CD4-positive, alpha-beta T cell treated with Interleukin-4 for 4 hours (primary cell): ENCODE measurements at regions not wholly inside any gene's neighbourhood (a gene's known extent, or its start where the extent isn't known, plus 50 kb on each side); places are given as distances from the start of the nearest gene placed in this dataset.

Experiments
- DNase-seq: peaks from one replicate; pipeline ENCODE4 v3.0.0-alpha.2; 2020

DNA sequence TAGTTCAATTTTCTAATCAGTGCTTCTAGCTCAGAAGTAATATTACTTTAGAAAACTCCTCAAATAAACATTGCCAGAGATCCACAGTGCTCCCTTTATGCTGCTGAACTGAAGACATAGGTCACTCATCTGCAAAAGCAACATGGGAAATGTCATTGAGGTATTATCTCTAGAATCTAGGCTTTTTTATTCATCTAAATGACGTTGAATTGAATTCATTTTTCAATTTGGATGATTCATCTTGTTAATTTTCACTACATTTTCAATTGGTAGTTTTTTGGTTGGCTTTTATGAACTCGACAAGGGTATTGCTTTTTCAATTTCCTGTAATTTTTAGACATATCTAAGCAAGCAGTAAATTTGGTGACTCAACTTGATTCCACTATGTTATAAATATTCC, 275.4 kb downstream of the NFKBIZ start:
- DNase-seq, result no peak

DNA sequence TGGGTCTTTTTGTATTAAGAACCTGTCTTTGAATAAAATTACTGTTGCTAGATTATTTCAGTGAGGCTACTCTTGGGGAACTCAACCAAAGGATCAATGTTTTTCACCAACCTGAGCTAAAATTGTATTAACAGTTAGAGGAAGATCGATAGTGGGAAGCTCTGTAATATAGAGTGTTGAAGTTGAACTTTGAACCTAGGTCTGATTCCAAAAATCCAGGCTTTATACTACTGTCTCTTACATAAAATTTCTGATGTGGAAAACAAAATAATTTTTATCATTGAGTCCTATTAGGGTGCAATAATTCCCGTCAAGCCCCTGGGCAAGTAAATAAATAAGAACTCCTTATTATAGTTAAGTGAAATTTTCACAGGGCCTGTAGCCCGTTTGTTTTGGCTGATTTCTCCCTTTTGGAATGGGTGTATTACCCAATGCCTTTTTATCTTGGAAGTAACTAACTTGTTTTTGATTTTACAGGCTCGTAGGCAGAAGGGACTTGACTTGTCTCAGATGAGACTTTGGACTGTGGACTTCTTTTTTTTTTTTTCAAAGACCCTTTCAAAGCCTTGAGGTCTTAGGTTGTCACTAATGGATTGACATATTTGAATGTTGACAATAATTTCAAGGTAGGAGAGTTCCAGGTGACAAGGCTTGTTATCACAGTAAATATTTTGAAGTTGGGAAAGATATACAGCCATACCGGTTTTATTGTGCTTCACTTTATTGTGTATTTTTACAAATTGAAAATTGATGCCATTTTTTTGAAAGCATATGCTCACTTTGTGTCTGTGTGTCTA, 276.1 kb downstream of the NFKBIZ start:
- no peak for DNase-seq

DNA sequence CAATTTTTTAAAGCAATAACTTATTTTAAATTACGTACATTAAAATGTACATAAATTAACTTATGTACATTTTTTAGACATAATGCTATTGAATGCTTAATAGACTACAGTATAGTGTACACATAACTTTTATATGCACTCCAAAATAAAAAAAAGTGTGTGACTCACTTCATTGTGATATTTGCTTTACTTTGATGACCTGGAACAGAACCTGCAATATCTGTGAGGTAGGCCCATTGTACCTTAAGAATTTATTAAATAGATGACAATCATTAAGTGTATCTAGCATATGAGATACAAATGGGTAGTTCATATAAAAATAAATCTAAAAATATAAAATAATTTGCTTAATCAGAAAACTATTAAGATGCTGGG, 276.7 kb downstream of the NFKBIZ start:
- no peak for DNase-seq

DNA sequence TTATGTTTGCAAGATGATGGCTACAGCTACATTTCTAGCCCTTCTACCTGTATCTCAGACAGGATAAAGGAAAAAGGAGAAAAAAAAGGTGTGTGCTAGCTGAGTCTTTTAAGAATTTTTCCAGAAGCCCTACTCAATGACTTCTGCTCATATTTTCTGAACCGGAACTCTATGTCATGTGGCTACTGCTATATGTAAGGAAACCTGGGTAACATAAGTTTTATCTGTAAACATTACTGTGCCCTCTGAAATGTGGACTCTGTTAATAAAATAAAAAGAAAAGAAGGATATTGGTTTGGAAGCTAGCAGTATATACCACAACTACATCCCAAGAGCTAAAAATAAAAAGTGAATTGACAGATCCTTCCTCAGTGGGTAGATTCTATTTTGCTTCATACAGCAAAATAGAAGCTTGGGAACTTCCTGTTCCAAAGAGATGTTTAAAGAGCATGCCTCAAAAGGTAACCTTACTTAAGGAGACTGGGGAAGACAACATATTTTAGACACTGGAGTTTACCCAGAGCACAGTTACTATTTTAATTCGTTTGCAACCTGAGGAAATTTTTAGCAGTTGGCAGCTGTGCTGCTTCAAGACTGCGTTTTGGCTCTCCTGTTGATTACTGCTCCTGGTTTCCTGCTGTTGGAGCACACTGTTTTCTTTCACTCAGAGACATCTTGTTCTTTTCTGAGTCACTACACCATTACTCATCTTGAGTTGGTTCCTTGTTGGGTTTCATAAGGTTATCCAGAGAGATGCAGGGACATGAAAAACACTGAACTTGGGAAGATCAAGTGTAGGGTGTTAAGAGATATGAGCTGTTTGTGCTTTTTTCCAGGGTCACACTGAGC, 280.7 kb downstream of the NFKBIZ start:
- DNase-seq, result no peak

DNA sequence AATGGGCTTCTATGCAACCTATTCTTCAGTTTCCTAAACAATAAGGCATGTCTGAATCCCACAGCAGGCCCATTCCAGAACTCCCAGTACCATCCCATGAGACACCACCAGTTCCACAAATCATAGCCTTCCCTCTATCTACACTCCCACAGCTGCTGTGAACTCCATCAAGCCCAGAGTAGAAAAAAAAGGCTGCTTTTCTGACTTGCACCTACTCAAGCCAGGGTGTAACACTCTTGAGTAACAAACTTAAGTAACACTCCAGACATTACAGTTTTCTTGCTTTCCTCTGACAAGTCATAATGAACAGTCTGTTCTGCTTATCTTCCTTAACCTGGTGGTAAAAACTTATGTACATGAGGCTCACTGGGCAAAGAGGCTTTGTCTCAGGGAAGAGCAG, 283.1 kb downstream of the NFKBIZ start:
- DNase-seq, result no peak

DNA sequence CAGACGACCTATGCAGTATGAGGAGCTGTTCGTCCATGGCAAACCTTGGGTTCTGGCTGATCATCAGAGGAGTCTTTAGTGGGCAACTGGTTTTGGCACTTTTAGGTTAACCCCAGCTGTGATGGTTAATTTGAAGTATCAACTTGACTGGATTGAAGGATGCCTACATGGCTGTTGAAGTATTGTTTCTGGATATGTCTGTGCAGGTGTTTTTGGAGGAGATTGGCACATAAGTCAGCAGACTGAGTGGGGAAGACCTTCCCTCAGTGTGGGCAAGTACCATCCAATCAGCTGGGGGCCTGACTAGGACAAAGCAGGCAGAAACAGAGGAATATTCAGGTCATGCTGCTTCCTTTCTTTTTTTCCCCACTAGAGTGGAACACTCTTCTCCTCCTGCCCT, 284.1 kb downstream of the NFKBIZ start:
- no peak for DNase-seq

DNA sequence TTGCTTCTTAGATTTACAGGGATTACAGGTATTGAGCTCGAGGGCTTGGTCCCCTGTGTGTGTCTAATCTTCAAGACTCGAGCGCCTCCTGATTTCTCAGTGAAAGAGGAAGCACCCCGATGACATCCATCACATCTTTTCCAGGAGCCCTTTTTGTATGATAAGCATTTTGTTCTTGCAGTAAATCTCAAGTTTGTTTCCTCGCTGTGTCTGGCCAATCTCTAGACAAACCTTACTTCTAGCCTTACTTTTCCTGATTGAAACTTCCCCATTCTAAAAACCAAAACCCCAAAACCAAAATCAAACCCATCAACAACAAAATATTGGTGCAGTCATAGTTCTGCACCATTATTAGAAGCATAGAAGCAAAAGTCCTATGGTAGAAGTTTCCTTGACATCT, 286.0 kb downstream of the NFKBIZ start:
- DNase-seq, result no peak

DNA sequence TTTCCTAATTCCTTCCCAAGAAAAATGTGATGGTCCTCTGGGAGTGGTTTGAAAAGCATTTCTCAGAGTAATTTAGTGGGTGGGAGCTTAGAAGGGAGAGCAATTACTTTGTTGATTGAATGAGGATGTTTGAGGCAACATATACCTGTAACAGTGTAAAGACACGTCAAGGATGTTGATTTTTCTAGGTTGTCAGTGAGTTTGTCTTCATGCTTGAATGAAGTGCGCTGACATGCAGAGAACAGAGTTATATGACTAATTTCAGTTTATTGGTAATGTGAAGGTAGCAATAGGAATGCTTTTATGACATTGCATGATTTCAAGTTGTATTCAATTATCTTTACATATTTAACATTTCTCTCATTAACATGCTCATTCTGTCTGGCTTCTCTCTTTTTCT, 286.9 kb downstream of the NFKBIZ start:
- no peak for DNase-seq

DNA sequence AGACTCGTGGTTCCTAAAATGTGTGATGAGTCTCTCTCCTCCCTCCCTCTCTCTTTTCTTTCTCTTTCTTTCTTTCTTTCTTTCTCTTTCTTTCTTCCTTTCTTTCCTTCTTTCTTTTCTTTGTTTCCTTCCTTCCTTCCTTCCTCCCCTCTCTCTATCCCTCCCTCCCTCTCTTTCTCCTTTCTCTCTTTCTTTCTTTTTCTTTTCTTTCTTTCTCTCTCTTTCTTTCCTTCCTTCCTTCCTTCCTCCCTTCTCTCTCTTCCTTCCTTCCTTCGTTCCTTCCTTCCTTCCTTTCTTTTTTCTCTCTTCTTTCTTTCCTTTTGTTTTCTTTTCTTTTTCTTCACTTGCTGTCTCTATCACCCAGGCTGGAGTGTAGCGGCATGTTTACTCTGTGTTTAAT, 290.8 kb downstream of the NFKBIZ start:
- DNase-seq, result no peak

DNA sequence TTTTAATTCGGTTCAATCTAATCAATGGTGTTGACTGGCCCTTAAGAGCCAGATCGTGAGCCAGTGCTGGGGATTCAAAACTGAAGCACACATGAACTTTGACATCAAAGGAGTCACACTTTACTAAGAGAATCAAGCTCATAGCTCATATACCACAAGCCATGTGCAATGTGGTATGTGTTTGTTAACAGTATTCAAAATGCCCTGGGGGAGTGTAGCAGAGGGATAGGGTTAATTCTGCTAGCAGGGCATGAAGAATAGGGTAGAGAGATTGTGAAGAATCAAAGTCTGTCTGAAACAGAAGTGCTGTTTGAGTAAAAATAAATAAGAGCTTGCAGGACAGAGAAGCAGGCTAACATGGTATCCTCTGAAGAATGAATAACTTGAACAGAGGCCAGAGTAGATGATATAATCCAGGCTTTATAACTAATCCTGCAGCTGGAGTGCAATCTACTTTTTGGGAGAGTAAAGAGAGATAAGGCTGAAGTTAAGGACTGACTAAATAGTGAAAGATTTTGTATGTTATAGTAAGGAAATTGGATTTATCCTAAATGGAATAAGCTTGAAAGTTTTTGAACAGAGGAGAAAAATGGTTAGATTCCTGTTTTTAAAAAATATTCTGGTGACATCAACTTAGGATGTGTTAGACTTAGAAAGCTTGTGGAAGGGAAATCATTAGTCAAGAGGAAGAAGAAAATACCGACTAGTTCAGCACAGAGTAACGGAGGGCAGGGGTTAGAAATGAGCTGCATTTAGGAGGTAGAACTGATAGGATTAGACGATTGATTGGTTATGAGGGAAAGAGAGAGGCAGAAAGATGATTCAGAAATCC, 292.0 kb downstream of the NFKBIZ start:
- DNase-seq, result no peak

DNA sequence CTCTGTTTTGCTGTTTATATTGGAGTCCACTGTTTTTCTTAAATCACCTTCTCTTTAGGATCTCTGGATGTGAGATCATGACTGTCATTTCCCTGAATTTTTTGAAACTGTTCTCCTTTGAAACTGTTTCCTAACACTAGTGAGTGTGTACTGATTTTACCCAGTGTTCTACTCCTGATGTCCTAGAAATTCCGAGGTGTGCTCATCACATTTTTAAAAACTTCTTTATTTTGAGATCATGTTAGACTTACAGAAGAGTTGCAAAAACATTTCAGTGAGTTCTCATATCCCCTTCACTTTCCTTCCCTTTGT, 292.6 kb downstream of the NFKBIZ start:
- DNase-seq, result no peak

DNA sequence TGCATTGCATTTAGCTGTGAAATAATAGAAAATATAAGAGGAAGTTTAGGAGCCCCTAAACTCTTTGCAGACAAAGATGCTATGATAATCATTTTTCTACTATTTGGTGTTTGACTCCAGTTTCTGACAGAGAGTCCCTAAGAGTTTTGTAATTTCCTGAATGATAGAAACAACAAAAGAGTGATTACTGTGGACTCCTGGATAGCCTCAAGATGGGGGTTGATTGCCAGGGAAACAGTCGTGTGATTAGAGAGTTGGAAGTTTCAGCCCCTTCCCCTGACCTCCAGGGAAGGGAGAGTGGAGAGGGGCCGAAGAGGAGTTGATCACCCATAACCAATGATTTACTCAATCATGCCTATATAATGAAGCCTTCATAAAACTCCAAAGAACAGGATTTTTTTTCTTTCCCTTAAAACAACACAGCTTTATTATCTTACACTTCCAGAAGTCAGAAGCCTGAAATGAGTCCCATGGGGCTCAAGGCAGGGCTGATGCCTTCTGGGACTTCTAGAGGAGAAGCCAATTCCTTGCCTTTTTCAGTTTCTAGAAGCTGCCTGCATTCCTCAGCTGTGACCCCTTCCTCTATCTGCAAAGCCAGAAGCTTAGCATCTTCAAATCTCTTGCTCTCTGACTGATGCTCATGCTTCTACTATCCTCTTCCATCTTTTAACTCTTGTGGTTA, 292.3 kb upstream of the ZPLD1 start:
- no peak for DNase-seq

DNA sequence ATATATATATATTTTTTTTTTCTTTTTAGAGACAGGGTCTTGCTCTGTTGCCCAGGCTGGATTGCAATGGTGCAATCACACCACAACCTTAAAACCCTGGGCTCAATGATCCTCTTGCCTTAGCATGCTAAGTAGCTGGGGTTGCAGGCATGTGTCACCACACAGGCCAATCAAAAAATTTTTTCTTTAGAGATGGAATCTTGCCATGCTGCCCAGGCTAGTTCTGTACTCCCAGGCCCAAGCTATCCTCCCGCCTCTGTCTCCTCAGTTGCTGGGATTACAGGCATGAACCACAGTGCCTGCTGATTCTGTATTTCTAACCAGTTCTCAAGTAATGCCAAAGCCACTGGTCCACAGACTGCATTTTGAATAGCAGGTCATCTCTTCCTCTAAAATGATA, 291.3 kb upstream of the ZPLD1 start:
- DNase-seq, result no peak

DNA sequence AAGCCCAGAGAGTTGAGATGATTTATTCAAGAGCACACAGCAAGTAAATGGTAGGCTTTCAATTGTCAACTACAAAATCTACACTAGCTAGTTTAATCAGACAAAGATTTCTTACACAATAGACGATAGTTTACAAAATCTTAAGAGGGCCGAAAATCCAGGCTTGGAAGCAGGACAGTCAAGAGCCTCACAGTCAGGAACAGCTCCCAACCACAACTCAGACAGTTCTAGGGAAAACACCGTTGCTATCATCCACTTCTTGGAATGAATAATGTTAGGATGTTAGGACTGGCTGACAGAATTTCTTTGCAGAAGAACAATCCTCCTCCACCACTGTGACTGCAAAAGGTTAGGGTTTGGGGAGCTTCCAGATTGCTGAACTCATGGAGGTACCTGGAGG, 290.8 kb upstream of the ZPLD1 start:
- DNase-seq, result no peak

DNA sequence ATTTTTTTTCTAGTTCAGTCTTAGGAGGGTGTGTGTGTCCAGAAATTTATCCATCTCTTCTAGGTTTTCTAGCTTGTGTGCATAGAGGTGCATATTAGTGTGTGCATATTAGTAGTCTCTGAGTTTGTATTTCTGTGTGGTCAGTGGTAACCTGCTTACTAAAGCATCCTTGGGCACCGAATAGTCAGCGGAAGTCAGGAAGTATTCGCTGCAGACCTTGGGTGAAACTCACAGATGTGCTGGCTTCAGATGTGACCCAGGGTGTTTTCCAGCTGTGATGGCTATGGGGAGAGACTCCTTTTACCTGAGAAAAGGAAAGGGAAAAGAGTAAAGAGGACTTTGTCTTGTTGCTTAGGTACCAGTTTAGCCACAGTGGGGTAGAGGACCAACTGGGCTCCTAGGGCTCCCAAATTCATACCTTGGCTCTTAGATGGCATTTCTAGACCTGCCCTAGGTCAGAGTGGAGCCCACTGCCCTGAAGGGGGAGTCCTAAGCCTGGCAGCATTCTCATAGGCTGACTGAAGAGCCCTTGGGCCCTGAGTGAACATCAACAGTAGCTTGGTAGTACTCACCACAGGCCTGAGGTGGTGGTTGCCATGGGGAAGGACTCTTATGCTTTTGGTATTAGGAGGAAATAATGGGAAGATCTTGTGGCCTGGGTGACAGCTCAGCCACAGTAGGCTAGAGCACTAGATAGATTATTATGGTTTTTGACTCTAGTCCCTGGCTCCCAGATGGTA, 286.0 kb upstream of the ZPLD1 start:
- no peak for DNase-seq

DNA sequence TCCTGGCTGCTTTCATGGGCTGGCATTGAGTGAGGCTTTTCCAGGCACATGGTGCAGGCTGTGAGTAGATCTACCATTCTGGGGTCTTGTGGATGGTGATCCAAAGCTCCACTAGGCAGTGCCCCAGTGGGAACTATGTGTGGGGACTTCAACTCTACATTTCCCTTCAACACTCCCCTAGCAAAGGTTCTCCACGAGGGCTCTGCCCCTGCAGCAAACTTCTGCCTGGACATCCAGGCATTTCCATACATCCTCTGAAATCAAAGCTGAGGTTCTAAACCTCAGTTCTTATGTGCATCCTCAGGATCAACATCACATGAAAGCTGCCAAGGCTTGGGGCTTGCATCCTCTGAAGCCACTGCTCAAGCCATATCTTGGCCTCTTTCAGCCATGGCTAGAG, 282.9 kb upstream of the ZPLD1 start:
- no peak for DNase-seq

DNA sequence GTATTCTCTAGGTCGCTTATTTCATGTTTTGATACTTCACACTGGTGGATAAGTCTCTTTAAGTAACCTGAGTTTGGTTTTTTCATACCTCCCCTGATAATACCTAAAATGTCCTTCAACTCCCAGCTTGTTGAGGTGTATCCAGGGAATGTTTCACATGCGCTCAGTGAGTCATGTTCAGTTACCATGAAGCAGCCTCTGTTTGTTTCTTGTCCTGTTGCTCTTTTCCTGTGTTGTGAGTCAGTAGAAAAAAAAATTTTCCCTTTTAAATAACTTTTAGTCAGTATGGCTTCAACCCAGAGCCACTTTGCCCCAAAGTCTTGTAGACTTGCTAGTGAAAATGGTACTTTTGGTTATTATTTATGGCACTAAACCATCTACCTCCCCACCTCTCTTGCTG, 278.4 kb upstream of the ZPLD1 start:
- no peak for DNase-seq

DNA sequence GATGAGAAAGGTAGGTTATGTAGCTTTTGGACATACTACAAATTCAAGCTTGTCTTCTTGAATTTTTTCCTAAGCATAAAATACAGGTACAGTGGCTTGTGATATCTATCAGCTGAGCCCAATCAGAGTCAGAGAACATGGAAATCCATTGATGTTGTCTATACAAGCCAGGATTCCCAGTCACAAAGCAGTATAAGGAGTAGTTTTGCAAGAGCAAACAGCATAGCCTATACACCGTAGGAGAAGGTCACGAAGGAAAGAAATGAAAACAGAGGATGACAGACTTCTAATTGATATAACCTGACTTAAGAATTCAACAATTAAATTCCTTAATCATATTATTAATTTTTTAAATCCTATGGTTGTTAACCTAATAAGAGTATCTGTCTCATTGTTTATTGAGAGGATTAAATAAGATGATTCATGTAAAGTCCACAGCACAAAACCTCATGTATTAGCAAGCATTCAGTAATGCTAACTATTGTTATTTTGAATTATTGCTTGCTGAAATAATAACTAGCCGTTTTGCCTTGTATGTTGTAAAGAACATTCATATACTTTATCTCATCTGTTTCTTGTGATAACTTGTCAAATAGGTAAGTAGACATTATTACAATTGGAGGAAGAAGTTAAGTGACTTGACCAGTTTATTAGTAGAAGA, 276.6 kb upstream of the ZPLD1 start:
- no peak for DNase-seq

DNA sequence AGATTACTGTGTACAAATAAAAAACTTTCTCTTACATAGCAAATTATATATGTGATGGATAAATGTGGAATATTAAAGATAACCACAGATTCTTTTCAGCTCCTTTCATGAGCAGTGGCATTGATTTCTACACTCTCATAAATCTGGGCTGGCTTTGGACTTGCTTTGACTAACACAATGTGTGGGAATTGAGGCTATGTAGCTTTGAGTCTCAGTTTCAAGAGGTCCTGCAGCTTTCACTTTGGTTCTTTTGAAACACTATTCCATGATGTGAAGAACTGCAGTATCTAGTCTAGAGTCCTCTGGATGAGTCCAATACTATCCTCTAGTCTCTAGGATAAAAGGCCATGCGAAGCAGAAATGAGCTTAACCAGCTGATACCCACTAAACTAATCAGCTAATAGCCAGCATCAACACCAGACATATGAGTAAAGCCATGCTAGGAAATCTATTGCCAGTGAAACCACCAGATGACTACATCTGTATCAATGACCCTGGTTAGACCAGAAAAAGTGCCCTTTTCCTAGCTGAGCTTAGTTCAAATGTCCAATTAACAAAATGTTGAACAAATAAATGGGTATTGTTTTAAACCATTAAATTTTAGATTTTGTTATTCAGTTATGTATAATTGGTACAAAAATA, 274.9 kb upstream of the ZPLD1 start:
- DNase-seq, result no peak

DNA sequence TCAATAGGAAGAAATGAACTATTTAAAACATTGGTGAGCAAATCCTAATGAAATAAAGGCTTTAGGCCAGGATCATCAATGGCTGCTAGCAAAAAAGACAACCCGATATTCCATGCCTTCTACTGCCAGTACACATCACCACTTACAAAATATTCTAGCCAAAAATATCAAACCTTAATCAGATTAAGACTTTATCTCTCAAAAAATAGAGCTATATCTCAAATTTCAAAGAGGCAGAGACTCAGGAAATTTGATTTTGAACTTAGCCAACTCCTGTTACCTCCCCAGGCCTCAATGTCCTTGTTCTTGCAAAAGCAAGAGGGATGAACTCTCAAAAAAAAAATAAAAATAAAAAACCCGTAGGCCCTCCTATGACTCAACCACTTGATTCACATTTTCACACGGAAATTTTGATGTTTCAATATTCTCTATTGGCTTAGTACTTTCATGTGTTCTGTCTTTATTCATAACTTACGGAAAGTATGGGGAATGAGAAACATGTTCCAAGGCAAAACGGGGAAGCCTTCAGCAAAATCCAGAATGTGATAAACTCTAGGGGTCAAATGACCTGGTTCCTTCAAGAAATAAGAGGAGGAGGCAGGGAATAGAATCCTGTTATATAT, 273.3 kb upstream of the ZPLD1 start:
- DNase-seq, result no peak

DNA sequence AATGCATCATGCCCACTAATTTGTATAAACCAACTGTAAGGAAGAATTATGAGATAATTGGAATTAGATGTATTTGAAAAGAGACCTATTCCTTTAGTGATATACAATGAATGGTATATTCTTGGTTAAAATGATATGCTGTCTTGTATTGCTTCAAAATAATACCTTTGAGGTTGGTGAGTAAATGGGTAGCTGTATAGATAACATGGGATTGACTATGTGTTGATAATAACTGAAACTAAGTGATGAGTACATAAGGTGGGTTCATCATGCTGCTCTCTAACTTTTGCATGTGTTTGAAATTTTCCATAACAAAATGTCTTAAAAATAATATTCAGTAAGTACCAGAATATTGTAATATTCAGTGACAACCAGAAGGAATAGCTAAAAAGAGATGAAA, 272.6 kb upstream of the ZPLD1 start:
- DNase-seq, result no peak
